MM.1S (cell line): ENCODE measurements at regions not wholly inside any gene's neighbourhood (a gene's known extent, or its start where the extent isn't known, plus 50 kb on each side); places are given as distances from the start of the nearest gene placed in this dataset.

ENCODE experiments used
- CTCF ChIP-seq: fragments of 300-600 bp; sonication (generic); IDR thresholded peaks from 2 replicates; pipeline ENCODE4 v1.5.1; 2016; ENCODE audit warnings: antibody characterized with exemption, low read length, mixed read lengths
- EZH2phosphoT487 ChIP-seq: fragments of 300-600 bp; sonication (generic); IDR thresholded peaks from 2 replicates; pipeline ENCODE4 v1.6.1; 2018; ENCODE audit warnings: antibody characterized with exemption, low read length

GRCh38 chr6:96683819-96684528 is 121.0 kb downstream of the FHL5 start:
- no peak for TF ChIP-seq CTCF
- TF ChIP-seq EZH2phosphoT487, result no peak
